Activated CD4-positive, alpha-beta T cell treated with anti-CD3 and anti-CD28 coated beads, Interleukin-2, amount 10 ng/mL, durations not matched to agents 7 days and 5 days (primary cell): ENCODE measurements at regions not wholly inside any gene's neighbourhood (a gene's known extent, or its start where the extent isn't known, plus 50 kb on each side); places are given as distances from the start of the nearest gene placed in this dataset.
"Not testable (repeated sequence)": the region's sequence is repeated elsewhere in the genome, so short reads cannot be mapped to it uniquely, and the experiment has no call there.

Experiments used
- CTCF ChIA-PET: fragments of 350-600 bp; sonication (Branson Sonifier 250); formaldehyde crosslinking; loops from one replicate; lab custom pipeline; 2021; ENCODE audit warnings: antibody characterized with exemption; lab: Charles Lee
- POLR2A ChIA-PET: fragments of 350-600 bp; sonication (Branson Sonifier 250); formaldehyde crosslinking; loops from one replicate; lab custom pipeline; 2021; ENCODE audit warnings: antibody characterized with exemption; lab: Charles Lee
- DNase-seq: peaks from one replicate; pipeline ENCODE4 v3.0.0-alpha.2; 2020
- H3K27ac Mint-ChIP-seq: one replicate; pipeline ENCODE4 v1.8.0; 2021; ENCODE audit warnings: mild to moderate bottlenecking, moderate library complexity, mixed read lengths
- H3K27me3 Mint-ChIP-seq: one replicate; pipeline ENCODE4 v1.8.0; 2021; ENCODE audit warnings: mixed read lengths
- H3K36me3 Mint-ChIP-seq: one replicate; pipeline ENCODE4 v1.8.0; 2021; ENCODE audit warnings: low read depth, mixed read lengths
- H3K4me1 Mint-ChIP-seq: one replicate; pipeline ENCODE4 v1.8.0; 2021; ENCODE audit warnings: mixed read lengths
- H3K4me3 Mint-ChIP-seq: one replicate; pipeline ENCODE4 v1.8.0; 2021; ENCODE audit warnings: mild to moderate bottlenecking, moderate library complexity, mixed read lengths
- H3K9me3 Mint-ChIP-seq: one replicate; pipeline ENCODE4 v1.8.0; 2021; ENCODE audit warnings: mixed read lengths

DNA sequence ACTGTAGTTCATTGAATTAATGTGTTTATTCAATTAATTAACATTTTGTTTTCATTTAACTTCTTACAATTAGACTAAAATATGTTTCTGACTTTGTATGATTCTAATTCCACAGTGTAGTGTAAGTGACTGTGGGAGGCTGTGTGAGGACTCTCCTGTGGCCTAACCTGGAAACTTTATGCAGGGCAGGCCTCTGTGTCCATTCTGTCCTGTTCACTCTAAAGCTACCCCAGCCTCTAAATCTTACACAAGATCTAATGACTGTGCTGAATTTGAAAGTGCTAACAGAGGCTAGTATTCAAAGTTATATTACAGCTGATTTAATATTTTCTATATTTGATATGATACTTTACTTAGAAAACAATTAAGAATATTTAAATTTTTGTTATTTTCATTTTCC is 270.5 kb upstream of the CDH19 start:
- H3K9me3 Mint-ChIP-seq, result no peaks in the 10 kb centered on the region
- no peaks in the 10 kb centered on the region for H3K4me1 Mint-ChIP-seq
- no peak overlapping the region for H3K4me3 Mint-ChIP-seq
- H3K27ac Mint-ChIP-seq, result no peak overlapping the region
- DNase-seq, result no peak
- ChIA-PET CTCF (no interaction called here), POLR2A (no interaction called here)
- H3K27me3 Mint-ChIP-seq, result no peaks in the 10 kb centered on the region
- no peaks in the 10 kb centered on the region for H3K36me3 Mint-ChIP-seq

GRCh38 chr18:66873899-66874298 is 270.0 kb upstream of the CDH19 start:
- Mint-ChIP-seq H3K9me3 (no peaks in the 10 kb centered on the region), H3K36me3 (no peaks in the 10 kb centered on the region), H3K4me1 (no peaks in the 10 kb centered on the region), H3K4me3 (no peak overlapping the region), H3K27me3 (no peaks in the 10 kb centered on the region), H3K27ac (no peak overlapping the region)
- DNase-seq, result no peak
- ChIA-PET CTCF (no interaction called here), POLR2A (no interaction called here)

GRCh38 chr18:66872277-66872676 is 268.4 kb upstream of the CDH19 start:
- CTCF ChIA-PET, result no interaction called here
- Mint-ChIP-seq H3K4me3 (no peak overlapping the region), H3K4me1 (peaks cover 2% of the 10 kb centered on the region), H3K36me3 (no peaks in the 10 kb centered on the region), H3K27me3 (no peaks in the 10 kb centered on the region), H3K27ac (no peak overlapping the region), H3K9me3 (no peaks in the 10 kb centered on the region)
- POLR2A ChIA-PET, result no interaction called here
- DNase-seq, result no peak

- no peak overlapping the region for H3K4me3 Mint-ChIP-seq
- H3K9me3 Mint-ChIP-seq, result no peaks in the 10 kb centered on the region
- ChIA-PET CTCF (interaction anchor here (1.2 kb wide), 1 partner anchor 14 kb away, joined by 3 read pairs; no protein-coding TSS in a partner anchor), POLR2A (no interaction called here)
- H3K27me3 Mint-ChIP-seq, result no peaks in the 10 kb centered on the region
- H3K36me3 Mint-ChIP-seq, result no peaks in the 10 kb centered on the region
- H3K27ac Mint-ChIP-seq, result no peak overlapping the region
- H3K4me1 Mint-ChIP-seq, result peaks cover 2% of the 10 kb centered on the region
- DNase-seq, result no peak
Measured at GRCh38 chr18:66867653-66868052, 263.8 kb upstream of the CDH19 start.

DNA sequence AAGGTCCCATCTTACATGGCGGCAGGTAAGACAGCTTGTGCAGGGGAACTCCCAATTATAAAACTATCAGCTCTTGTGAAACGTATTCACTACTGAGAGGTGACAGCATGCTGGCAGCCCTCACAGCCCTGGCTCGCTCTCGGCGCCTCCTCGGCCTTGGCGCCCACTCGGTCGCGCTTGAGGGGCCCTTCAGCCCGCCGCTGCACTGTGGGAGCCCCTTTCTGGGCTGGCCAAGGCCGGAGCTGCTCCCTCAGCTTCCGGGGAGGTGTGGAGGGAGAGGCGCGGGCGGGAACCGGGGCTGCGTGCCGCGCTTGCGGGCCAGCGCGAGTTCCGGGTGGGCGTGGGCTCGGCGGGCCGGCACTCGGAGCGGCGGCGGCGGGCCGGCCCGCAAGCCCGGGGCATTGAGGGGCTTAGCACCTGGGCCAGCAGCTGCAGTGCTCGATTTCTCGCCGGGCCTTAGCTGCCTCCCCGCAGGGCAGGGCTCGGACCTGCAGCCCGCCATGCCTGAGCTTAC is 262.6 kb upstream of the CDH19 start:
- CTCF ChIA-PET, H3K27ac Mint-ChIP-seq, H3K4me1 Mint-ChIP-seq, POLR2A ChIA-PET, H3K36me3 Mint-ChIP-seq, DNase-seq, H3K9me3 Mint-ChIP-seq, H3K4me3 Mint-ChIP-seq, H3K27me3 Mint-ChIP-seq: not testable (repeated sequence)

DNA sequence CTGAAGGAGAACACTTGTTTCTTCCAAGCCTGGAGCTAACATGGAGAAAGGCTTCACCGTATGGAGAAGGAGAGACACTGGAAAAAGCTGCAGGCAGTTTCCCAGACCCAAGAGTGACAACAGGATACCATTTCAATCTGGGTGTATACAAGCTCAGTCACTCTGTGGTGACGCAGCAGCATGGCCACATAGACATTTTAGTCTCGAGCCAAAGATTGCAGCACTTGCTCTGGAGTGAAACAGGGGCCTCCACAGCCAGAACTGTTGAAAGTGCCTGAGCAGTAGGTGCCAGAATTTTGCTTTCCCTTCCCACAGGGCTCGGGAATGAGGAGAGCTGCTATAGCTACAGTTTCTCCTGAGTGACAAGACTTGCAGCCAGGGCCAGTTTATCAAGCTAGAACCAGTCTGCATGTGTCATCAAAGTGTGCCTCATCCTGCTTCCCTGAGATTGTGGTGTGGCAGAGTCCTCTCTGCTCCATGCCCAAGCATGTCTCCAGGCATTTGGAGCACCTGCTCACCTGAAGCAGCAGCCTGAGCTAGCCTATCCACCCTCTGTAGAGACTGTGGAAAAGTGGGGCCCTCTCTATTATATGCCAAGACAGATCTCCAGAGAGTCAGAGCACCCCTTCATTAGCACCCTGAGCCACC is 234.6 kb upstream of the CDH19 start:
- Mint-ChIP-seq H3K4me1 (no peaks in the 10 kb centered on the region), H3K36me3 (no peaks in the 10 kb centered on the region), H3K27ac (no peak overlapping the region), H3K9me3 (no peaks in the 10 kb centered on the region), H3K4me3 (no peak overlapping the region), H3K27me3 (no peaks in the 10 kb centered on the region)
- no peak for DNase-seq
- POLR2A ChIA-PET, result no interaction called here
- CTCF ChIA-PET, result no interaction called here

GRCh38 chr18:66833646-66834045 is 229.8 kb upstream of the CDH19 start:
- POLR2A ChIA-PET, result no interaction called here
- no peaks in the 10 kb centered on the region for H3K36me3 Mint-ChIP-seq
- no peak for DNase-seq

GRCh38 chr18:66826211-66826610 is 222.3 kb upstream of the CDH19 start:
- no peaks in the 10 kb centered on the region for H3K9me3 Mint-ChIP-seq
- no peak for DNase-seq
- H3K36me3 Mint-ChIP-seq, result no peaks in the 10 kb centered on the region
- ChIA-PET POLR2A (no interaction called here), CTCF (no interaction called here)
- H3K4me3 Mint-ChIP-seq, result no peak overlapping the region
- no peaks in the 10 kb centered on the region for H3K4me1 Mint-ChIP-seq
- H3K27ac Mint-ChIP-seq, result no peak overlapping the region
- no peaks in the 10 kb centered on the region for H3K27me3 Mint-ChIP-seq

More at GRCh38 chr18:66833646-66834045, 229.8 kb upstream of the CDH19 start:
- H3K27me3 Mint-ChIP-seq, result no peaks in the 10 kb centered on the region
- no peak overlapping the region for H3K4me3 Mint-ChIP-seq
- H3K27ac Mint-ChIP-seq, result no peak overlapping the region
- no peaks in the 10 kb centered on the region for H3K9me3 Mint-ChIP-seq
- H3K4me1 Mint-ChIP-seq, result no peaks in the 10 kb centered on the region
- CTCF ChIA-PET, result no interaction called here

DNA sequence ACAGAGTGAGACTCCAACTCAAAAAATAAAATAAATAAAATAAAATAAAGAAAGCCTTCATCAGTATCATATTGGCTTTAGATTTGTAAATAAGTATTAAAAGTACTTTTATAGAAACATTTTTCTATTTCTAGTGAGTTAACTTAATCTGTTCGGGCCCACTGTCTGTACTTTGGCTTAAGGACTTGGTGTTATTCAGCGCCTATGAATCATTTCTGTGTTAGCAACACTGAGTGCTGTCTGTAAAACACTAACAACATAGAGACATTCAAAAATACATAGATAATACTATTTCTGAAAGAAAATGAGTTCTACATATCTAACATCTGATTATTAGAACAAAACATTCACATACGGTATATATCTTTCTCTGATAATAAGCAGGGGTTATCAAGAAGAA is 221.5 kb upstream of the CDH19 start:
- Mint-ChIP-seq H3K36me3 (no peaks in the 10 kb centered on the region), H3K9me3 (no peaks in the 10 kb centered on the region), H3K4me3 (no peak overlapping the region), H3K27ac (no peak overlapping the region), H3K4me1 (no peaks in the 10 kb centered on the region), H3K27me3 (no peaks in the 10 kb centered on the region)
- ChIA-PET CTCF (no interaction called here), POLR2A (no interaction called here)
- DNase-seq, result no peak

GRCh38 chr18:66819235-66819634 is 215.3 kb upstream of the CDH19 start:
- Mint-ChIP-seq H3K36me3 (no peaks in the 10 kb centered on the region), H3K27me3 (no peaks in the 10 kb centered on the region), H3K4me3 (no peak overlapping the region), H3K4me1 (no peaks in the 10 kb centered on the region), H3K9me3 (no peaks in the 10 kb centered on the region), H3K27ac (no peak overlapping the region)
- ChIA-PET CTCF (no interaction called here), POLR2A (no interaction called here)
- DNase-seq, result no peak

DNA sequence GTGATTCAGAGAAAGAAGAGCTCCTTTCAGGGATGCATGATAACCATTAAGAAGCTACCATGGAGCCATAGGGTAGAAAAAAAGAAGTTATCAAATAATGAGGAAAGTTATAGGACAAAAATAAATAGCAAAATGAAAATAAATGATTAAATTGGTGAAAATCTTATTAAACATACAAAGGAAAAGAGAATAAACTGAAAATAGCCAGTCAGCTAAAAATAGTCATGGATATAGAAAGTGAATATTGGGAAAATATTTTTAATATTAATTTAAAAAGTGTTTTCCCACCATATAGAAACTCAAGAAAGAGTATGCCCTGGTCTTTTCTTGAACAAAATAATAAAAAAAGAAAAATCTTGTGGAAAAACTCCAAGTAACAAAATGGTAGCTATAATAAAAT is 209.2 kb upstream of the CDH19 start:
- Mint-ChIP-seq H3K9me3 (no peaks in the 10 kb centered on the region), H3K27ac (no peak overlapping the region), H3K4me3 (no peak overlapping the region), H3K36me3 (no peaks in the 10 kb centered on the region), H3K4me1 (no peaks in the 10 kb centered on the region), H3K27me3 (no peaks in the 10 kb centered on the region)
- no peak for DNase-seq
- ChIA-PET CTCF (no interaction called here), POLR2A (no interaction called here)

DNA sequence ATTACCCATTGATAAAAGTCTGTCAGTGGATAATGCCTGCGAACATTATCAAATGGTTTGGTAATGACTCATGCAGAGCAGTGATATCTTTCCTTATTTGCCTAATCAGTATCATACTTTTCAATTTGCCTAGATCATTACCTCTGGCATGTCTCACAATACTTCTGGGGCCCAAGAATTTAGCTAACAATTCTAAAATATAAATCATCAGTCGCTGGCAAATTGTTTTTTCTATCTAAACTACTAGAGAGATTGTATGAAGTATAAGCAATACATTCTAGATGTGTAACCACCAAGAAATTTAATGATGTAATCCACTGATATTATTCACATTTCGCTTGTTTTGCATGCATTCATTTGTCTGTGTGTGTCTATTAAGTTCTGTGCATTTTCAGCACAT is 191.2 kb upstream of the CDH19 start:
- CTCF ChIA-PET, result interaction anchor here (0.5 kb wide), 1 partner anchor 24 kb away, joined by 6 read pairs; no protein-coding TSS in a partner anchor
- no peak for DNase-seq
- H3K36me3 Mint-ChIP-seq, result no peaks in the 10 kb centered on the region
- no peaks in the 10 kb centered on the region for H3K4me1 Mint-ChIP-seq
- H3K27ac Mint-ChIP-seq, result no peak overlapping the region
- no peak overlapping the region for H3K4me3 Mint-ChIP-seq
- no peaks in the 10 kb centered on the region for H3K27me3 Mint-ChIP-seq
- H3K9me3 Mint-ChIP-seq, result no peaks in the 10 kb centered on the region
- POLR2A ChIA-PET, result no interaction called here

DNA sequence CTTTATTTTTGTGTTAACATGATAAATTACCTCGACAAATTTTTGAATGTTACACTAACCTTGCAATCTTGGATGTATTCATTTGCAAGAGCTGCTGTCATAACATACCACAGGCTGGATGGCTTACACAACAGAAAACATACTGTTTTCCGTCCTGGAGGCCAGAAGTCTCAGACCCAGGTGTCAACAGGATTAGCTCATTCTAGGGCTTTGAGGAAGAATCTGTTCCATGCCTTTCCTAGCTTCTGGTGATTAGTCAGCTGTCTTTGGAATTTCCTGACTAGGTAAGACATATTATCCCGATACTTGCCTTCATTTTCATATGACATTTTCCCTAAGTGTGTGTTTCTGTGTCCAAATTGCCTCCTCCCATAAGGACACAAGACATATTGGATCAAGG is 188.6 kb upstream of the CDH19 start:
- POLR2A ChIA-PET, result no interaction called here
- no peaks in the 10 kb centered on the region for H3K9me3 Mint-ChIP-seq
- no peaks in the 10 kb centered on the region for H3K27me3 Mint-ChIP-seq
- H3K4me3 Mint-ChIP-seq, result no peak overlapping the region
- CTCF ChIA-PET, result no interaction called here
- no peak for DNase-seq
- H3K36me3 Mint-ChIP-seq, result no peaks in the 10 kb centered on the region
- H3K4me1 Mint-ChIP-seq, result no peaks in the 10 kb centered on the region
- no peak overlapping the region for H3K27ac Mint-ChIP-seq

- no peaks in the 10 kb centered on the region for H3K36me3 Mint-ChIP-seq
- ChIA-PET CTCF (no interaction called here), POLR2A (no interaction called here)
- no peak overlapping the region for H3K27ac Mint-ChIP-seq
- no peaks in the 10 kb centered on the region for H3K27me3 Mint-ChIP-seq
- no peaks in the 10 kb centered on the region for H3K9me3 Mint-ChIP-seq
- DNase-seq, result no peak
- no peaks in the 10 kb centered on the region for H3K4me1 Mint-ChIP-seq
- no peak overlapping the region for H3K4me3 Mint-ChIP-seq
Measured at GRCh38 chr18:66780609-66781008, 176.7 kb upstream of the CDH19 start.
